NCI-H1092 treated with DMSO at 0.1 percent for 48 hours (cell line): ENCODE measurements at regions not wholly inside any gene's neighbourhood (a gene's known extent, or its start where the extent isn't known, plus 50 kb on each side); places are given as distances from the start of the nearest gene placed in this dataset.
"Not testable (repeated sequence)": the region's sequence is repeated elsewhere in the genome, so short reads cannot be mapped to it uniquely, and the experiment has no call there.

Experiments
- DNase-seq: peaks from one replicate; lab custom pipeline; 2025; lab: John Stamatoyannopoulos, UW

DNA sequence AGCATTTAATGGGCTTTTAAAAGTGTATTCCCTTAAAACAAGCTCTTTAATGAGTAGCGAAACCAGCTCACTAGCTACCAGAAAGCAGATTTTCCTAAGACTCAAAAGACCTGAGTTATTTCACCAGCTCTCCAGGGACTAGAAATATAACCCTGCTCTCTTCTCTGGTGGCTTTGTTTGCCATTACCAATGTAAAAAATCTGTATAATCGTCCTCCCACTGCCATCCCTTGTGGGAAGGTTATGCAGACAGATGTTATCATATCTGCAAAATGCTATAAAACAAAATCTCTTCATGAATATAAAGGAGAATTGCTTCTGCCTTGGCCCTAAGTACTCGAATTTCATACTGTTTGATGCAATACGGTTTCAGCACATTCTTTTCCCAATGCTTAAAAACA lies 335.2 kb downstream of the NUP35 start:
- DNase-seq: no peak

DNA sequence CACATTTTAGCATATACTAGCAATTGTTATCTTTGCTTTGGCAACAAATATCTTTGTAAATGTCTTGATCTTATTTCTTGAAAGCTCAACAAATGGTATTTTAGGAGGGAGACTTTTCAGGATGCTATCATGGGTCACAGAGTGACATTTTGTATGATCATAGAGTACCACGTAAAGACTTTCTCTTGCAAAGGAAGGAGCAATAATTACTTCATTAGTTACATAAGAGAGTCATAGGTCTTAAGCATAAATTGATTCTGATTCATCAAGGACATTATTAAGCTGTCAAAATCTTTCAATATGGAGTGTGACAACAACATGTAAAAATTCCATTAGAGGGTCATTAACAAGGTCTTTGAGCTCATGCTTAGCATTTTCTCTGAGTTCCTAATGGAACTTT lies 339.6 kb downstream of the NUP35 start:
- DNase-seq: no peak

DNA sequence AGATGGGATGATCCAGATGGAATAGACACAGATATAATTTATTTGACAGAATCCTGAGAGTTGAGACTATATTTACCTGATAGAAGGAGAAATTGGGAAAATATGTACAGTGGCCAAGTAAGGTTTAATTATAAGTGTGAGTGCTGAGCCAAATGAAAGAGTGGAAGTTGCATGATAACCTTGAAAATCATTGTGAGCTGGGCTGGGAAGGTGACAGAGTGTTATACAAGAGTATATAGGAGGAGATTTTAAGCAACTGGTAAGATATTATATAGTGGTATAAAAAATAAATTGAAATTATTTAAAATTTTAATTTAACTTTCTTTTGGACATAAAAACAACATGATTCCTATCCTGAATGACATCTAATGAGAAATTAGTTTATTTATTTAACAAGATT lies 340.8 kb downstream of the NUP35 start:
- no peak for DNase-seq

DNA sequence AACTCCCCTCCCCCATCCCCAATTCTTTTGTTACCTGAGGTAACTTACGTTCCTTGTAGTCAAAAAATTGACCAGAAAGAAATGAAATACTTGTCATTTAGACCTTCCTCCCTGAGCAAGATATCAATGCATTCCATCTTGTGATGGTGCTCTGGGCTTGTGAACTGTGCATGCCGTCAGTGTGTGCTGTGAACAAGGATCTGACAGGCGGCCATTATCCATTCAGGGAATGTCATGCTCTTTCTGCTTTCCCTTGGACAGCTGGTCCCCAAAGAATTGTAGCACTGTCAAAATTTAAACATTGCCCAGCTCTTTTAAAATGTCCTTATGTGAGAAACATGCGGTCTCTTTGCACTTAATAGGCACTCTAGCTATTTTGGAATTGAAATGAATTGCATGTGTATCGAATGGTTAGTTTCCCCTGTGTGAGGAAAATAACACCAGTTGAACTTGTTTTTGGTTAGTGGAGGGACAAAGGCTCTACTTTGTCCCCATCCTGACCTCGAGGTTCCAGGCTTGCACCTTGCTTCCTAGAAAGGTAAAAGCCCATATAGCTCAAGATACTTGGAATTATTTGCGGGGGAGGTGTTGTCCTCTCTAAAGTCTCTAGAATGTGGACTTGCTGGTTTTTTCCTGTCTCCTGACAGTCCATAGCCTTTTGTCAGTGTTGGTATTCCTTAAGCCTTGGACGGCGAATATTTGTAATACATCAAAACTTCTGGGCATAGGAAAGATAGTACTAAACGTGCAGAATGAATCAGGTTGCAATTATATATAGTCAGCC lies 350.9 kb downstream of the NUP35 start:
- DNase-seq: no peak

DNA sequence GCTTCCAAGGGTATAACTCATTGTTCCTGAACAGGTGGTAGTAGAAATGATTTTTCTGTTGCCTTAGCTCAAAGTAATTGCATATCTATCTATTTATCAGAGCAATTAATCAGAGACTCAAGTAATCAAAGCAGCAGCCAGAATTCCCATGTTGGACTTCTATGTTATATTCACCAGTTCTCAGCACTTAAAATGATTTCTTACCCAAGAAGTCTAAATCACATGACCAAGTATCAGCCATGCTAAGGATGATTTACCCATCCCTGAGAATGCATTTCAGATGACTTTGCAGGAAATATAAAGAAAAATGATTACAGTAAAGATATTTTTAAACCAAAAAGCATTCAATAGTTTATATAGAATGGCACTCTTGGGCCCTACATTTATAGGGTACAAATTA lies 352.2 kb downstream of the NUP35 start:
- no peak for DNase-seq

DNA sequence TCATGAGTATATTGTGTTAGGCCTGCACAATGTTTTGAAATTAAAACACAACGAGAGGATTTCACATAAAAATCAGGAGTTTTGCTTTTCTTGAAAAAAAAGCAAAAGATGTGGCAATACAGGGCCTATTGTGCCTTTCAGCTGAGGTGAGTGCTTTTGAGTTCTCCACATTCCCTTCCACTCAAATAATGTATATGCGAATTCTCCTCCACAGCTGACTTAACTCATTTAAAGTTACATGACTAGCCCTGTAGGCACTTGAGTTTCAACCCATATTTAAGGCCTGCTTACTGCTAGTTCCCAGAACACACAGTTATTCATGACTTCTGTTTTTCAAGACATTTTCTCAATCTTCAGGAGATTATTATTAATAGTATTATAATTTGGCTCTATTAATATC lies 353.1 kb downstream of the NUP35 start:
- DNase-seq: no peak

DNA sequence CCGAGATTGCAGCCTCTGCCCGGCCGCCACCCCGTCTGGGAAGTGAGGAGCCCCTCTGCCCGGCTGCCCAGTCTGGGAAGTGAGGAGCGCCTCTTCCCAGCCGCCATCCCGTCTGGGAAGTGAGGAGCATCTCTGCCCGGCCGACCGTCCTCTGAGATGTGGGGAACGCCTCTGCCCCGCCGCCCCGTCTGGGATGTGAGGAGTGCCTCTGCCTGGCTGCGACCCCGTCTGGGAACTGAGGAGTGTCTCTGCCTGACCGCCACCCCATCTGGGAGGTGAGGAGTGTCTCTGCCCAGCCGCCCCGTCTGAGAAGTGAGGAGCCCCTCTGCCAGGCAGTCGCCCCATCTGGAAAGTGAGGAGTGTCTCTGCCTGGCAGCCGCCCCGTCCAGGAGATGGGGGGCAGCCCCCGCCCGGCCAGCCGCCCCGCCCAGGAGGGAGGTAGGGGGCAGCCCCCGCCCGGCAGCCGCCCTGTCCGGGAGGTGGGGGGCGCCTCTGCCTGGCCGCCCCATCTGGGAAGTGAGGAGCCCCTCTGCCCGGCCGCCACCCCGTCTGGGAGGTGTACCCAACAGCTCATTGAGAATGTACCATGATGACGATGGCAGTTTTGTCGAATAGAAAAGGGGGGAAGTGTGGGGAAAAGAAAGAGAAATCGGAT lies 354.8 kb downstream of the NUP35 start:
- not testable (repeated sequence) for DNase-seq

DNA sequence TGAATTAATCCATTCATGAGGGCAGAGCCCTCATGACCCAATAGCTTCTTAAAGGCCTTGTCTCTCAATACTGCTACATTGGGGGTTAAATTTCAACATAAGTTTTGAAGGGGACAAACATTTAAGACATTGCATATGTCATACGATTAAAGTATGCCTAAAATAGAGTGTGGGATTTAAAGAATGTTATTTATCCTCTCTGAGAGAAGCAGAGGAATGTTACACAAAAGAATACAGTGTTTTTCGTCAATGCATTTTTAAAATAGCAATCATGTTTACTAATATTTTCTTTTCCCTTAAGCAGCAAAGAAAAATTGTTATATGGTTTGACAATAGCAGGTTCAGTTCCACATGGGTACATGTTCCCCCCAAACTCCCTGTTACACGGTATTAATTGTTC lies 363.1 kb downstream of the NUP35 start:
- no peak for DNase-seq

DNA sequence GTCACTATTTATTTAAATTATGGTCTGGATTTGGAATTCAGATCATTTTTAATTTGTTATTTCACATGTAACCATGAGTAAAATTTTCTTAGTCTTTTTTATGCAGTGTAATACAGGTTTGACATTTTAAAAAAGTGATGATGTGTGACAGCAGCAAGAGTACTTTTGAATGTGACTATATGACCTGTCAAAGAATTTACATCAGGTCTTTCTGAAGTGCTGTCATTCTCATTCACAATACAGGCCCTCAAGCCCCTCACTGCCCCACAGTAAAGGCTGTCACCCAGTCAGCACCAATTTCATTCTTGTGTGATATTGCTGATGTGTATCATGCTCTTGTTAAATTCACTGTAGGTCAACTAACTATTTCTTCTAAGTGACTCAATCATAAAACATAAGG lies 364.2 kb downstream of the NUP35 start:
- no peak for DNase-seq

DNA sequence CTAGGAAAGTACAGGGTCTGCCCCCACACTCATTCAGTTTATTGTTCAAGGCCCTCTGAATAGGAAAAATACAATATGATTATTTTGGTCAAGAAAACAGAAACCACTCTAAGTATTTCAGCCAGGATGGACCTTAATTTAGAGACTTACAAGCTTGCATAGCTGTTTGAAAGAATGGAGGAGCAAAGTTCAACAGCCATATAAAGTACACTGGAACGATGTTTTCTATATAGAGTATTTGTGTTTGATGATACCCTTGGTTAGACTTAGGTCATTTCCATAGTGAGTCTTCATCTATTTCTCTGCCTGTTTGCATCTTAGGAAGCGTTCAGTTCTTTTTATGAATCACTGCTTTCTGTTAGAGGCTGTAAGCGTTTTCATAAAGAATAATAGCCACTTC lies 366.2 kb downstream of the NUP35 start:
- DNase-seq: no peak

DNA sequence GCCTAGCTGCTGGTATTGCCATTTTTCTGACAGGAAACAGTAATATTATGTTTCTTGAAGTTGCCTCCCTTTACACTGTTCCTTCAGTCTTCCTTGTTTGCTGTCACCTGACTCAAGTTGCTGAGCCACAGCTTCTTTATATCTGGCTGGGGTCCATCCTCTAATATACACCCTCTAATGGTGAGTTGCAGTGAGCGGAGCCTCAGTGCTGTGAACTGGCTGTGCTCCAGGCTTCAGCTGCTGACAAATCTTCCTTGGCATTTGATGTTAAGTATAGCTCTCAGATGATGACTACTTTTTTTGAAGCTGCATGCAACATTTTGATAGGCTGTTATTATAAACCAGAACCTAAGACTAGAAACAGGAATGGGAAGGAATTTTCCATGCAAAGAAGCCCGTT lies 366.7 kb downstream of the NUP35 start:
- peak; percentile 64 for DNase-seq

DNA sequence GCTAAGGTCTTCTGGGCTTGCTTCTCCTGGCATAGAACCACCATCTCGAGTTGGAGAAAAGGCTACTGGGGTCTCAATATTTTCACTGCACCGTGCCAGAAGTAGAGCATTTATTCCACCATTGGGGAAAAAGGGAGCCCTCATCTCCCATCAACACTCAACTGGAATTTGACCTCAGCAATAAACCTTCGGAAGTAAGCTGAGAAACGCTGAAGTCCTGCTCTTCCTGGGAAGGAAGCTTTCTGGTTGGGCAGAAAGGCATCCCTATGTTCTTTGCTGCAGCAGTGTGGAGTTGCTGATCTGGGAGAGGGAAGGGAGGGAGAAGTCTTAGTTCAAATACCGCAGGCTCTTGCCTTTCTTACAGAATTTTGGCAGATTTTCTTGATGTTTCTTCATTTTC lies 368.8 kb downstream of the NUP35 start:
- DNase-seq: no peak

DNA sequence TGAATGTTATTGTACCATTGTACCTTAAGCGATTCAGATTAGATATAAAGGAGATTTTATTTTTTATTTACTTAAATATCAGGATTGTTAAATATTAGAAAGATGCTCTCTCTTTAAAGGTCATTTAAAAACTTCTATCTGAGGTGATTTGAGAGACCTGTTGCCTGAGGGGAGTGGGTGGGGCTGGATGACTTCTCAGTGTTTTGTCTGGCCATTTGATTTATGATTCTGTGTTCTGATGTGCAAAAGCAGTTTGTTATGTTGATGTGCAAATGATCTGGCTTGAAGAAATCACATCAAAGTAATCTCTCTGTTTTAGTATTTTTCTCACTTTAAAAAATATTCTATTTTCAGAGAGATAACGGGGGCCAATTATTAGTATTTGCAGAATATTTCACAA lies 370.8 kb downstream of the NUP35 start:
- no peak for DNase-seq

DNA sequence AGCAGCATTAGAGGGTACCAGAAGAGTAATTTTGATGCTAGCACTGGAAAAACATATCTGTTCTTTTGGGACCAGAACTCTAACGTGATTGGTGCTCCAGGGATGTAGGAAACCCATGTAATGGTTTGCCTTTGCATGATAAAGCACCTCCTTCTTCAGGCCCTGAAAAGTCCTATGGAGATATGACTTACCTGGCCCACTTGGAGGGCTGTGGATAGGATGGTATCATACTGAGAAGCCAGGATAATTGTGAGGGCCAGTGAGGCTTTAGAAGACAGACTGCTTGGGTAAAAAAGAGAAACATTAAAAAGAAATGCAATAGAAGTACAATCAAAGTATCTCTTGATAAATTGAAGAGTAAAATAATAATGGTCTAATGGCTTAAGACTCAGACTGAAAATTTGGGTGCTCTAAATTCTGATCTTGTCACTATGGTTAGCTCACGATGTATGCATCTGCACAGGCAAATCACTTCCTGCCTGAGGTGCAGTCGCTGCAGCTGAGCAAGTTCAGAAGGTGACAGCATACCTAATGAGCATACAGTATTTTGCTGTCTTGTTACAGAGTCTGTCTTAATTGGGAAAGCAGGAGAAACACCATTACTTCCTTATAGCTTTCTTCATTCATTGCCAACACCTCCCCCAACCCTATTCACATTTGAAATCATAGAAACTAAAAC lies 371.5 kb downstream of the NUP35 start:
- DNase-seq: no peak

DNA sequence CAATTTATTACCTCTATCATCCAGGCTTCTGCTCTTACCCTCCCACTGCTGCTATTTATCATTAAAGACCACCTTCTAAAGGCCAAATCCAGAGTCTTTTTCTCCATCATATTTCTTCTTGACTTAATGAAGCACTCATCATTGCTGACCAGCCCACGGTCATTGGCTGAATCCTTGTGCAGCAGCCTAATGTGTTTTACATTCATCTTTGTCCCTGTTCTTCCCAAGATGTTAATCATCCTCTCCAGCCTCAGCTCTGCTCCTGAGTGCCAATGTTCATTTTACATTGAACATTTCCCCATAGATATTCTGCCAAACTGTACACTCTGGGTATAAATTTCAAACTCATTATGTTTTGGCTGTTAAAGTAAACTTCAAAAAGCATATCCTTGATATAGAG lies 373.6 kb downstream of the NUP35 start:
- DNase-seq: no peak

DNA sequence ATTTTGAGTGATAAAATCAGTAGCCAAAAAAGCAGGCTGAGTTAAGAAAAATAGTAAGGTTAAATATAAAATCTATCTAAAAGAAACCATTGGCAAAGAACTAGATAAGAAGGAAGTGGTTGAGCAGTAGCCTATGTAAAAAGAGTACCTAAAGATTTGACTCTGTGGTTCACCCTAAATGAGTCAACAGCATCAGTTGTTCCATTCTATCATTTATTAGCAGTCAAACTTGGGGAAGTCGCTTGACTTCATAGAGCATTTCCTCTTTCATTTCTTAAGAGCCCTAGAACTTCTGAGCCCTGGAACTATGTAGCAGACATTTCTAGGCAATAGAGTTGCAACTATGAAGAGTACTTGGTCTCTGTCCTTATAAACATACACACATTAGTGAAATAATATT lies 381.7 kb downstream of the NUP35 start:
- no peak for DNase-seq

DNA sequence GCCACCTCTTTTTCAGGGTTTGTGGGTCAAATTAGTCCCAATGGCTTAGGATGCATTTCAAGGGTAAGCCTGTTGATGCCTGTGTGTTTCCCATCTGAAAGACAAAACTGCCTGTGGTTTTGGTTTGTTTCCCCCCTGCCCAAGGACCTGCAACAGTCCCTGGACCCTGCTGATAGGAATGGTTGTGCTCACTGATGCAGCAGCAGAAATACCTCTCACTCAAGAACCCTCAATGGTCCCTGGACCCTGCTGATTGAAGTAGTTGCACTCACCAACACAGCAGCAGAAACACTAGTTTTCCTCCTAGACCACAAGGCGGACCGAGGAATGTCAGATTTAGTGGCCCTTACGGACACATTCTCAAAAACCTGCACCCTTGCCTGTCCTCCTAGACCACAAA lies 386.9 kb downstream of the NUP35 start:
- no peak for DNase-seq

DNA sequence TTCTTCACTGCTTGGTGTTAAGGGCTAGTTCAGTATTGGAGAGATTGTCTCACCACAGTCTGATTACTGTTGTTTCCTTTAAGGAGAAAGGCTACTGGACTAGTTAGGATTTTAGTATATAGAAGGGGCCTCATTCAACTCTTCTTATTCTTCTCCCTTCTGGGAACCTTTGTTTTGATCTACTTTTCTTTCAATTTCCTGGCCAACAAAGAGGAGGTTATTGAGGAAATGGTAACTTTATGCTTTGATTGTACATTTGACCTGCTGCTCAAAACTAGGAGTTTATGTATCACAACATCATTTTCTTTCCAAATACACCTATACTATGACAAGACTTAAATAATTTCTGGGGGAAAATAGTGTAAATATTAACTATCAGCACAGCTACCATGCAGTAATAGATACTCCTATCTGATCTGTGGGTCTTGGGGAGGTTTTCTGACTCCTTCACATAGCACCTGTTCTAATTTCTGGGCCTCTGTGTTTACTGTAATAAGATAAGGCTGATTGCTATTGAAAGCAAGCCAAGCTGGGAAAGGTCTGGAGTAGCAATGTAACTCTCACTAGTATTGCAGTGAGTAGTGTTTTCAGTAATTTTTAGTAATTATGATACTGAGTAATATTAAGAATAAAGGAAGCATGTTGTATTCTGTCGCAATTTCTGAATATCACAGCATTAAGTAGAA lies 395.3 kb downstream of the NUP35 start:
- peak; percentile 46 for DNase-seq

DNA sequence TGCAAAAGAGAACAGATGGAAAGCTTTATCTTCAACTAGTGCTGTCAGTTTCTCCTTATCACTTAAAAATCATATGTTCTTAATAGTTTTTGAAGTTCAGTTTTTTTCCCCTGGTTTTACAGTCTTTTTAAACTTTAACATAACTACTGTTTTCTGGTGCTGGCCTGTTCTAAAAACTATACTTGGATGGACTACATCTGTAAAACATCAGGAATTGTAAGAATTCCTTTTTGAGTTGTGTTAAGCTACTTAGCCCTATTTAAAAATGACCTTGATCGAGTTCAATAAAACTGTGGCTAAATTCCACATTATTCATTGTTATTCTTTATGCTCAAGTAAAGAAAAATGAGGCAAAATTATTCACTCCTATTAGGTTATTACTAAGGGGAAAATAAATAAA lies 397.7 kb downstream of the NUP35 start:
- no peak for DNase-seq

DNA sequence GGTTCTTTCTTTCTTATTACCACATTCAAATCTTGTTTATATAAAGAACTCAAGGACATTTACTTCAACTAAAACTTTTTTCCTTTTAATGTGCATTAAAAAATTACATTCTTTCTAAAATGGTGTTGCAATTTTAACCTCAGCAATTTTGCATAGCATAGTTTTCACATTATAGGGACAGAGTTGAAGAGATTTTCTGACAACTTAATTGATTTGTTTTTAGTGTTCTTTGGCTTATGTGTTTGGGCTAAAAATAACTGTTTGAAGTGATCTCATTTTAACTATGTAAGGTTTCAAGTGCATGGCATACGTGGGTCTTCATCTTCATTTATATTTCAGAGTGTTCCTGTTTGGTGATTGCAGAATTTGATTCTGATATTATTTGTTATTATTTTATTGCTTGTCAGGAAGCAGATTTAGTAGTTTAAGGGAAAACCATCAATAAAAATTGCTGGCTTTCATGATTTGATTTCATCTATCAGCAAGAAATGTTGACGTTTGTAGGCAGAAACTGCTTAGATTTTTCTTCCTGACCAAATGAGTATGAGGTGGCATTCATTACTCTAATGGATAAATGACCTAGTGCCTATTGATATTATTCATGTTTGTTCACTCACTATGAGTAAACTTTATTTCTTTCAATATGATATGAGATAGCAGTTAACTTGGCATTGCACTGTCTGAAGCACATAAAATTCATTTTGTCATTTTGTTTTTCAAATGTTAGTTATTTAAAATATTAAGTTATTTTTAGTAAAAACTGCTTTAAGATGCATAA lies 398.4 kb downstream of the NUP35 start:
- DNase-seq: no peak

DNA sequence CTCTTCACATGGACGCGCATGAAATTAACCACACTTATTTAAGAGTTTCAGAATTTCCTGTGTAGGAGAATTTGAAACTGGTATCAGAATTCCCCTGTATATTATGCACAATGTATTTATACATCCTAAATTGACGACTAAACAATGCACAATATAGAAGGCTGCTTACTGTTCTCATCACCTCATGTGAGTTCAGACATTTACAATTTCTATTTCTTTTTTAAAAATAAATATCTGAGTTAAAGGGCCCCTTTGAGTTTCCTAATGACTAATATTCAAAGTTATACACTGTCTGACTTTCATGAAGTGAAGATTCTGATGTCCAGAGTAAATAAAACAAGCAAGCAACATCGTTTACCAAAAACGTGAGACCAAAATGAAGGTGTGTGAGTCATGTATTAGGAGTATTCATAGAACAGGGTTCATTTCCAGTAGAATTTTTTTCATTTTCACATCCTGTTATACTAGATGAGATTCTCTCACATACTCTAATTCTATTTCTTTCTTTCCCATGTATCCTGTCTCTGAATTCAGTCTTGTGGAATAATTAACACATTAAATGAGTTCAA lies 406.2 kb downstream of the NUP35 start:
- DNase-seq: no peak

DNA sequence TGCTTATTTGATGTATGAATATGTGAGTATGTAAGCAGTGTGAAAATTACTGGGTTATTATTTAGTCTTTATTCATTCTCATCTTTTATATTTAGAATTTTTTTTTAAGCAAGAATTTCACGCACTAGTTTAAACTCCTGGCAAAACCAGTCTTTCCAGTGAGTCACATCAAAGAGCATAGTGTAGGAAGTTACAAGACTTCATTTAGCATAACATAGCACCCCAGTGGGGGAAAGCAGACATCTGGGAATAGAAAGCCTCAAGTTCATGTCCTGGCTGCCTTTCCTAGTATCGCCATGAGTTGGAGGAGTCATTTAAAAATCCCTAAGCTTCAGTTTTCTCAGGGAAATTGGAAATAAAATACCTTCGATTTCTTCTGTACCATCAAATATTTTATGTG lies 408.3 kb downstream of the NUP35 start:
- DNase-seq: no peak
